ENCODE measurements at regions not wholly inside any gene's neighbourhood (a gene's known extent, or its start where the extent isn't known, plus 50 kb on each side); places are given as distances from the start of the nearest gene placed in this dataset.

GRCh38 chr1:190579552-190580193 lies 102.0 kb upstream of the BRINP3 start:
- H3K36me3 ChIP-seq (ENCODE audit: control insufficient read depth, insufficient read depth, low read length) = no peaks in the 10 kb centered on the region; the same call in 1 of the 2 replicates
- intact Hi-C loops (cut with micrococcal nuclease; ENCODE audit: unreplicated experiment) (no loop called here), in situ Hi-C loops (cut with HindIII; ENCODE audit: low pct_unique_long_range_greater_than_20kb, low sequenced_read_pairs) (no loop called here)
- H3K27ac ChIP-seq (ENCODE audit: low read length) = no peak overlapping the region
- no peak overlapping the region for H3K4me3 ChIP-seq (ENCODE audit: low read depth in 2 of 2, low read length in 2 of 2)
- DNase-seq (ENCODE audit: low read depth, low spot score) = no peak
- no peak for ATAC-seq
- H3K9me3 ChIP-seq (ENCODE audit: control insufficient read depth, insufficient read depth, low read depth, low read length) = no peaks in the 10 kb centered on the region
- H3K27me3 ChIP-seq (ENCODE audit: control insufficient read depth, insufficient read depth, low read length) = no peaks in the 10 kb centered on the region
- H3K4me1 ChIP-seq (ENCODE audit: control insufficient read depth, insufficient read depth, low read length) = no peaks in the 10 kb centered on the region
- ChIA-PET POLR2A (no interaction called here), CTCF (no interaction called here)
- TF ChIP-seq TCF7L2 (IDR thresholded peaks at IDR 0.05; ENCODE audit: low read depth, low read length) = no peak
- TF ChIP-seq CTCF (IDR thresholded peaks at IDR 0.05) = no peak
- no peak for TF ChIP-seq SIN3A (IDR thresholded peaks at IDR 0.05; ENCODE audit: borderline replicate concordance, insufficient read depth, low read depth, low read length)
- no peak for TF ChIP-seq REST (IDR thresholded peaks at IDR 0.05; ENCODE audit: insufficient read depth in 1 of 2, low read depth in 2 of 2, low read length in 1 of 2)
- no peak for TF ChIP-seq POLR2AphosphoS5 (IDR thresholded peaks at IDR 0.05; ENCODE audit: low read depth, low read length)
- BruUV-seq (replicated peaks) = no TSS peak

- BruUV-seq (replicated peaks) = no TSS peak
Measured at GRCh38 chr1:190583862-190584261, 106.2 kb upstream of the BRINP3 start.

More at GRCh38 chr1:190583862-190584261, 106.2 kb upstream of the BRINP3 start:
- Histone ChIP-seq H3K27ac (ENCODE audit: low read length) (no peak overlapping the region), H3K4me1 (ENCODE audit: control insufficient read depth, insufficient read depth, low read length) (no peaks in the 10 kb centered on the region), H3K9me3 (ENCODE audit: control insufficient read depth, insufficient read depth, low read depth, low read length) (no peaks in the 10 kb centered on the region), H3K36me3 (ENCODE audit: control insufficient read depth, insufficient read depth, low read length) (no peaks in the 10 kb centered on the region), H3K4me3 (ENCODE audit: low read depth in 2 of 2, low read length in 2 of 2) (no peak overlapping the region), H3K27me3 (ENCODE audit: control insufficient read depth, insufficient read depth, low read length) (no peaks in the 10 kb centered on the region)
- ChIA-PET POLR2A (no interaction called here), CTCF (no interaction called here)
- ATAC-seq (no peak), DNase-seq (ENCODE audit: low read depth, low spot score) (no peak)
- no peak for TF ChIP-seq CTCF (IDR thresholded peaks at IDR 0.05)
- TF ChIP-seq REST (IDR thresholded peaks at IDR 0.05; ENCODE audit: insufficient read depth in 1 of 2, low read depth in 2 of 2, low read length in 1 of 2) = no peak
- TF ChIP-seq TCF7L2 (IDR thresholded peaks at IDR 0.05; ENCODE audit: low read depth, low read length) = no peak
- no peak for TF ChIP-seq SIN3A (IDR thresholded peaks at IDR 0.05; ENCODE audit: borderline replicate concordance, insufficient read depth, low read depth, low read length)
- no peak for TF ChIP-seq POLR2AphosphoS5 (IDR thresholded peaks at IDR 0.05; ENCODE audit: low read depth, low read length)
- intact Hi-C loops (cut with micrococcal nuclease; ENCODE audit: unreplicated experiment) (no loop called here), in situ Hi-C loops (cut with HindIII; ENCODE audit: low pct_unique_long_range_greater_than_20kb, low sequenced_read_pairs) (no loop called here)
